Sigmoid colon (tissue), 4 donors: ENCODE measurements at regions not wholly inside any gene's neighbourhood (a gene's known extent, or its start where the extent isn't known, plus 50 kb on each side); places are given as distances from the start of the nearest gene placed in this dataset.

ENCODE experiments used
- EP300 ChIP-seq, 4 donors: sonication (generic); formaldehyde crosslinking; IDR thresholded peaks; one replicate each; pipeline ENCODE4 v1.6.1; 2017; ENCODE audit warnings: antibody characterized with exemption in 4 of 4
- POLR2A ChIP-seq, 2 donors: fragments of 450-650 bp; IDR thresholded peaks; one replicate each; pipeline ENCODE4 v1.6.1; 2016; ENCODE audit warnings: antibody characterized with exemption in 2 of 2, mild to moderate bottlenecking in 2 of 2, moderate library complexity in 2 of 2
- POLR2AphosphoS5 ChIP-seq, 4 donors: sonication (generic); formaldehyde crosslinking; IDR thresholded peaks; one replicate each; pipeline ENCODE4 v1.6.1; 2017; ENCODE audit warnings: antibody characterized with exemption in 4 of 4
- TF ChIP-seq, protein P1 (sequence below), 4 experiments: fragments of 450-650 bp in 3 of 4; fragments of 200-600 bp in 1 of 4; IDR thresholded peaks; one replicate each; pipeline ENCODE4 v1.5.1; 2016 to 2019; ENCODE audit warnings: antibody characterized with exemption in 4 of 4, mild to moderate bottlenecking in 3 of 4, moderate library complexity in 2 of 4

- TF ChIP-seq POLR2A (IDR thresholded peaks at IDR 0.05) = no peak
- TF ChIP-seq, protein P1, sequence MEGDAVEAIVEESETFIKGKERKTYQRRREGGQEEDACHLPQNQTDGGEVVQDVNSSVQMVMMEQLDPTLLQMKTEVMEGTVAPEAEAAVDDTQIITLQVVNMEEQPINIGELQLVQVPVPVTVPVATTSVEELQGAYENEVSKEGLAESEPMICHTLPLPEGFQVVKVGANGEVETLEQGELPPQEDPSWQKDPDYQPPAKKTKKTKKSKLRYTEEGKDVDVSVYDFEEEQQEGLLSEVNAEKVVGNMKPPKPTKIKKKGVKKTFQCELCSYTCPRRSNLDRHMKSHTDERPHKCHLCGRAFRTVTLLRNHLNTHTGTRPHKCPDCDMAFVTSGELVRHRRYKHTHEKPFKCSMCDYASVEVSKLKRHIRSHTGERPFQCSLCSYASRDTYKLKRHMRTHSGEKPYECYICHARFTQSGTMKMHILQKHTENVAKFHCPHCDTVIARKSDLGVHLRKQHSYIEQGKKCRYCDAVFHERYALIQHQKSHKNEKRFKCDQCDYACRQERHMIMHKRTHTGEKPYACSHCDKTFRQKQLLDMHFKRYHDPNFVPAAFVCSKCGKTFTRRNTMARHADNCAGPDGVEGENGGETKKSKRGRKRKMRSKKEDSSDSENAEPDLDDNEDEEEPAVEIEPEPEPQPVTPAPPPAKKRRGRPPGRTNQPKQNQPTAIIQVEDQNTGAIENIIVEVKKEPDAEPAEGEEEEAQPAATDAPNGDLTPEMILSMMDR (IDR thresholded peaks at IDR 0.05) = no peak
- no peak for TF ChIP-seq EP300 (IDR thresholded peaks at IDR 0.05)
- no peak for TF ChIP-seq POLR2AphosphoS5 (IDR thresholded peaks at IDR 0.05)
Measured at GRCh38 chr17:49913226-49914095, 55.5 kb upstream of the DLX4 start.
